ENCODE measurements at regions not wholly inside any gene's neighbourhood (a gene's known extent, or its start where the extent isn't known, plus 50 kb on each side); places are given as distances from the start of the nearest gene placed in this dataset.

DNA sequence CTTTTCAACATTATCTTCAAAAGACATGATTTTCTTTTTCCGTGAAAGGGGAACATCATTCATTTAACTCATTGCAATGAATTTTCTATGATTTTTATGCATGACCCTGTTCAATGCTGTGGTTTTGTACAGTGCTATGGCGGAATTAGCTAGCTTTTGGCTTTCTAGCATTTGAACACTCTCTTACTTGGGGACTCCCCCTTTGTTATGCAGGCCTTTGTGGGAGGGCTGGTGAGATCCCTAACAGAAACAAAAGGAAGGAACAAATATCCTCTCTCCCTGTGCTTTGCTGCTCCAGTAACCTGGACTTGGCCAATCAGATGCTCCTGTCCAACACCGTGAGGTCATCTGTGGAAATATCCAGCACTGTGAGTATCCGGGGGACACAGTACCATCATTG lies 353.4 kb upstream of the FZD8 start:
- Histone ChIP-seq H3K27ac (ENCODE audit: low read depth, low read length) (no peak overlapping the region), H4K20me1 (ENCODE audit: insufficient read depth, low read length) (no peaks in the 10 kb centered on the region), H3K4me1 (ENCODE audit: insufficient read depth, low read length) (no peaks in the 10 kb centered on the region), H3K4me2 (ENCODE audit: insufficient read depth, low read length) (no peak overlapping the region), H3K27me3 (ENCODE audit: insufficient read depth, low read length) (no peaks in the 10 kb centered on the region), H2AFZ (ENCODE audit: low read length) (no peak overlapping the region), H3K36me3 (ENCODE audit: insufficient read depth, low read length) (no peaks in the 10 kb centered on the region), H3K4me3 (ENCODE audit: insufficient read depth, low read length) (no peak overlapping the region), H3K79me2 (ENCODE audit: insufficient read depth, low read length) (no peaks in the 10 kb centered on the region), H3K9me3 (ENCODE audit: low read depth, low read length) (no peaks in the 10 kb centered on the region)
- no peak for DNase-seq (ENCODE audit: insufficient read length, low spot score, missing footprints)
- TF ChIP-seq, protein P1, sequence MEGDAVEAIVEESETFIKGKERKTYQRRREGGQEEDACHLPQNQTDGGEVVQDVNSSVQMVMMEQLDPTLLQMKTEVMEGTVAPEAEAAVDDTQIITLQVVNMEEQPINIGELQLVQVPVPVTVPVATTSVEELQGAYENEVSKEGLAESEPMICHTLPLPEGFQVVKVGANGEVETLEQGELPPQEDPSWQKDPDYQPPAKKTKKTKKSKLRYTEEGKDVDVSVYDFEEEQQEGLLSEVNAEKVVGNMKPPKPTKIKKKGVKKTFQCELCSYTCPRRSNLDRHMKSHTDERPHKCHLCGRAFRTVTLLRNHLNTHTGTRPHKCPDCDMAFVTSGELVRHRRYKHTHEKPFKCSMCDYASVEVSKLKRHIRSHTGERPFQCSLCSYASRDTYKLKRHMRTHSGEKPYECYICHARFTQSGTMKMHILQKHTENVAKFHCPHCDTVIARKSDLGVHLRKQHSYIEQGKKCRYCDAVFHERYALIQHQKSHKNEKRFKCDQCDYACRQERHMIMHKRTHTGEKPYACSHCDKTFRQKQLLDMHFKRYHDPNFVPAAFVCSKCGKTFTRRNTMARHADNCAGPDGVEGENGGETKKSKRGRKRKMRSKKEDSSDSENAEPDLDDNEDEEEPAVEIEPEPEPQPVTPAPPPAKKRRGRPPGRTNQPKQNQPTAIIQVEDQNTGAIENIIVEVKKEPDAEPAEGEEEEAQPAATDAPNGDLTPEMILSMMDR (IDR thresholded peaks at IDR 0.05; ENCODE audit: extremely low read depth, low read depth, low read length), result no peak

GRCh38 chr10:35993591-35994515 lies 351.8 kb upstream of the FZD8 start:
- Histone ChIP-seq H3K79me2 (ENCODE audit: insufficient read depth, low read length) (no peaks in the 10 kb centered on the region), H3K4me3 (ENCODE audit: insufficient read depth, low read length) (no peak overlapping the region), H3K4me2 (ENCODE audit: insufficient read depth, low read length) (no peak overlapping the region), H3K27me3 (ENCODE audit: insufficient read depth, low read length) (no peaks in the 10 kb centered on the region), H3K4me1 (ENCODE audit: insufficient read depth, low read length) (no peaks in the 10 kb centered on the region), H2AFZ (ENCODE audit: low read length) (no peak overlapping the region), H4K20me1 (ENCODE audit: insufficient read depth, low read length) (no peaks in the 10 kb centered on the region), H3K36me3 (ENCODE audit: insufficient read depth, low read length) (no peaks in the 10 kb centered on the region), H3K9me3 (ENCODE audit: low read depth, low read length) (no peaks in the 10 kb centered on the region), H3K27ac (ENCODE audit: low read depth, low read length) (no peak overlapping the region)
- no peak for DNase-seq (ENCODE audit: insufficient read length, low spot score, missing footprints)
- TF ChIP-seq, protein P1 (IDR thresholded peaks at IDR 0.05; ENCODE audit: extremely low read depth, low read depth, low read length), result no peak

DNA sequence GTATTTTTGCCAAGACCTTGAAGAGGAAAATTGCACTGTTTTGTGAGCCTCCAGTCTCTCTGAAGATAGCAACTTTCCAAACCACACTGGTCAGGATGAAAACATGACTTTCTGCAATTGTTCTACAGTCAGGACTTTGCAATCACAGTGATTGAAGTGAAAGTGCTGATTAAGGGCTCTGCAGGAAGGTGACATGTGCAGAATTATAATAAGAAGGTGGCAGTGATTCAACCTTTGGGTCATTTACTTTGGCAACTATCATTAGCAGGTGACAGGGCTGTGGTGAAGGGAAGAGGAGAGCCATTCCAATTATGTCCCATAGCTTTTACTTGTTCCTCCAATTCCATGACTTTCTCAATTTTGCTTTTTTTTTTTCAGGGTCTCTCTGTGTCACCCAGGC lies 350.0 kb upstream of the FZD8 start:
- Histone ChIP-seq H3K9me3 (ENCODE audit: low read depth, low read length) (no peaks in the 10 kb centered on the region), H3K79me2 (ENCODE audit: insufficient read depth, low read length) (no peaks in the 10 kb centered on the region), H3K4me1 (ENCODE audit: insufficient read depth, low read length) (peaks cover 5% of the 10 kb centered on the region), H2AFZ (ENCODE audit: low read length) (no peak overlapping the region), H3K36me3 (ENCODE audit: insufficient read depth, low read length) (no peaks in the 10 kb centered on the region), H3K4me3 (ENCODE audit: insufficient read depth, low read length) (no peak overlapping the region), H3K4me2 (ENCODE audit: insufficient read depth, low read length) (no peak overlapping the region), H3K27ac (ENCODE audit: low read depth, low read length) (no peak overlapping the region), H3K27me3 (ENCODE audit: insufficient read depth, low read length) (no peaks in the 10 kb centered on the region), H4K20me1 (ENCODE audit: insufficient read depth, low read length) (no peaks in the 10 kb centered on the region)
- no peak for DNase-seq (ENCODE audit: insufficient read length, low spot score, missing footprints)
- TF ChIP-seq, protein P1 (IDR thresholded peaks at IDR 0.05; ENCODE audit: extremely low read depth, low read depth, low read length), result no peak

- DNase-seq (ENCODE audit: insufficient read length, low spot score, missing footprints), result peak; percentile 55
- Histone ChIP-seq H3K27ac (ENCODE audit: low read depth, low read length) (no peak overlapping the region), H3K27me3 (ENCODE audit: insufficient read depth, low read length) (no peaks in the 10 kb centered on the region), H3K9me3 (ENCODE audit: low read depth, low read length) (no peaks in the 10 kb centered on the region), H3K4me2 (ENCODE audit: insufficient read depth, low read length) (peak overlapping the region; percentile 71), H4K20me1 (ENCODE audit: insufficient read depth, low read length) (no peaks in the 10 kb centered on the region), H3K4me3 (ENCODE audit: insufficient read depth, low read length) (peak overlapping the region; percentile 43), H3K79me2 (ENCODE audit: insufficient read depth, low read length) (no peaks in the 10 kb centered on the region), H2AFZ (ENCODE audit: low read length) (peak overlapping the region; percentile 12), H3K36me3 (ENCODE audit: insufficient read depth, low read length) (no peaks in the 10 kb centered on the region), H3K4me1 (ENCODE audit: insufficient read depth, low read length) (peaks cover 7% of the 10 kb centered on the region)
- TF ChIP-seq, protein P1 (IDR thresholded peaks at IDR 0.05; ENCODE audit: extremely low read depth, low read depth, low read length), result no peak
Observed at GRCh38 chr10:35986756-35987502, 344.8 kb upstream of the FZD8 start.

Measured in osteoblast (primary cell).